Nucleus accumbens (tissue), 56 donors: ENCODE measurements at regions not wholly inside any gene's neighbourhood (a gene's known extent, or its start where the extent isn't known, plus 50 kb on each side); places are given as distances from the start of the nearest gene placed in this dataset.

Experiments used
- DNase-seq, 56 donors: peaks; one replicate each; lab custom pipeline; 2025; lab: John Stamatoyannopoulos, UW

GRCh38 chr5:6909901-6910300 is 196.7 kb downstream of the TENT4A start:
- DNase-seq = no peak

GRCh38 chr5:6910950-6911349 is 197.7 kb downstream of the TENT4A start:
- DNase-seq = no peak

GRCh38 chr5:6914347-6914746 is 201.1 kb downstream of the TENT4A start:
- no peak for DNase-seq

GRCh38 chr5:6915574-6915973 is 202.3 kb downstream of the TENT4A start:
- DNase-seq = no peak

- no peak for DNase-seq
Observed at GRCh38 chr5:6918255-6918654, 205.0 kb downstream of the TENT4A start.

GRCh38 chr5:6920628-6921256 is 207.5 kb downstream of the TENT4A start:
- DNase-seq = no peak

GRCh38 chr5:6926491-6927038 is 213.3 kb downstream of the TENT4A start:
- no peak for DNase-seq

- DNase-seq = no peak
Observed at GRCh38 chr5:6936031-6936430, 222.8 kb downstream of the TENT4A start.

GRCh38 chr5:6937677-6938076 is 224.4 kb downstream of the TENT4A start:
- DNase-seq = no peak

GRCh38 chr5:6941631-6942030 is 228.4 kb downstream of the TENT4A start:
- DNase-seq = no peak

- DNase-seq = peak in 1 of 56 donors; percentile 6
Observed at GRCh38 chr5:6943197-6944112, 230.2 kb downstream of the TENT4A start.

GRCh38 chr5:6948562-6948961 is 235.3 kb downstream of the TENT4A start:
- no peak for DNase-seq

- no peak for DNase-seq
Observed at GRCh38 chr5:6949230-6949629, 236.0 kb downstream of the TENT4A start.

- no peak for DNase-seq
Observed at GRCh38 chr5:6950250-6950649, 237.0 kb downstream of the TENT4A start.

- DNase-seq = peak in 1 of 56 donors; percentile 16
Observed at GRCh38 chr5:6950860-6951259, 237.6 kb downstream of the TENT4A start.

GRCh38 chr5:6961123-6961522 is 247.9 kb downstream of the TENT4A start:
- no peak for DNase-seq

- DNase-seq = peak in 3 of 56 donors; percentile 1 to 15 (median 10)
Observed at GRCh38 chr5:6961837-6962635, 248.8 kb downstream of the TENT4A start.

GRCh38 chr5:6976971-6977370 is 263.7 kb downstream of the TENT4A start:
- DNase-seq = no peak

- no peak for DNase-seq
Observed at GRCh38 chr5:6979061-6979460, 265.8 kb downstream of the TENT4A start.

- no peak for DNase-seq
Observed at GRCh38 chr5:6989230-6989629, 276.0 kb downstream of the TENT4A start.

- DNase-seq = no peak
Observed at GRCh38 chr5:6994097-6994496, 280.9 kb downstream of the TENT4A start.
